HG03095 (cell line): ENCODE measurements at regions not wholly inside any gene's neighbourhood (a gene's known extent, or its start where the extent isn't known, plus 50 kb on each side); places are given as distances from the start of the nearest gene placed in this dataset.
"Not testable (repeated sequence)": the region's sequence is repeated elsewhere in the genome, so short reads cannot be mapped to it uniquely, and the experiment has no call there.

ENCODE experiments used
- ATAC-seq: cut with Tn5 transposase; IDR thresholded peaks from one replicate; pipeline ENCODE4 v1.9.1; 2021; ENCODE audit warnings: moderate library complexity; ENCODE audit not compliant: unreplicated experiment

GRCh38 chr3:145620002-145620401 is 541.0 kb downstream of the PLOD2 start:
- ATAC-seq: no peak

- ATAC-seq: no peak
Observed at GRCh38 chr3:145620486-145620885, 540.5 kb downstream of the PLOD2 start.

- no peak for ATAC-seq
Observed at GRCh38 chr3:145623349-145623748, 537.6 kb downstream of the PLOD2 start.

- ATAC-seq: no peak
Observed at GRCh38 chr3:145628211-145628610, 532.8 kb downstream of the PLOD2 start.

GRCh38 chr3:145637105-145637504 is 523.9 kb downstream of the PLOD2 start:
- ATAC-seq: no peak

- ATAC-seq: no peak
Observed at GRCh38 chr3:145639003-145639606, 521.9 kb downstream of the PLOD2 start.

GRCh38 chr3:145639875-145640274 is 521.1 kb downstream of the PLOD2 start:
- ATAC-seq: no peak

GRCh38 chr3:145648396-145648795 is 512.6 kb downstream of the PLOD2 start:
- no peak for ATAC-seq

- ATAC-seq: no peak
Observed at GRCh38 chr3:145649368-145649887, 511.6 kb downstream of the PLOD2 start.

GRCh38 chr3:145650170-145650569 is 510.8 kb downstream of the PLOD2 start:
- ATAC-seq: no peak

GRCh38 chr3:145671121-145671520 is 489.9 kb downstream of the PLOD2 start:
- no peak for ATAC-seq

GRCh38 chr3:145673838-145674237 is 487.1 kb downstream of the PLOD2 start:
- no peak for ATAC-seq

- ATAC-seq: no peak
Observed at GRCh38 chr3:145678401-145678800, 482.6 kb downstream of the PLOD2 start.

GRCh38 chr3:145681181-145681580 is 479.8 kb downstream of the PLOD2 start:
- ATAC-seq: no peak

- ATAC-seq: not testable (repeated sequence)
Observed at GRCh38 chr3:145687978-145688377, 473.0 kb downstream of the PLOD2 start.

- no peak for ATAC-seq
Observed at GRCh38 chr3:145692751-145693150, 468.2 kb downstream of the PLOD2 start.

GRCh38 chr3:145696011-145696410 is 465.0 kb downstream of the PLOD2 start:
- ATAC-seq: no peak

- ATAC-seq: no peak
Observed at GRCh38 chr3:145698250-145698649, 462.7 kb downstream of the PLOD2 start.

- no peak for ATAC-seq
Observed at GRCh38 chr3:145698749-145699148, 462.2 kb downstream of the PLOD2 start.

GRCh38 chr3:145704020-145704419 is 457.0 kb downstream of the PLOD2 start:
- ATAC-seq: no peak

GRCh38 chr3:145709779-145710178 is 451.2 kb downstream of the PLOD2 start:
- not testable (repeated sequence) for ATAC-seq

GRCh38 chr3:145716519-145716918 is 444.5 kb downstream of the PLOD2 start:
- no peak for ATAC-seq

GRCh38 chr3:145719114-145719513 is 441.9 kb downstream of the PLOD2 start:
- no peak for ATAC-seq
